GM20431 (cell line): ENCODE measurements at regions not wholly inside any gene's neighbourhood (a gene's known extent, or its start where the extent isn't known, plus 50 kb on each side); places are given as distances from the start of the nearest gene placed in this dataset.
"Not testable (repeated sequence)": the region's sequence is repeated elsewhere in the genome, so short reads cannot be mapped to it uniquely, and the experiment has no call there.

Experiments used
- in situ Hi-C: fragments of 300-500 bp; cut with MseI, MboI; formaldehyde crosslinking; loops from one replicate; pipeline ENCODE4 v1.15.0; 2020; ENCODE audit warnings: low sequenced_read_pairs; ENCODE audit not compliant: unreplicated experiment

- in situ Hi-C loops: no loop called here
Measured at GRCh38 chr11:109667719-109668118, 245.7 kb downstream of the C11orf87 start.

DNA sequence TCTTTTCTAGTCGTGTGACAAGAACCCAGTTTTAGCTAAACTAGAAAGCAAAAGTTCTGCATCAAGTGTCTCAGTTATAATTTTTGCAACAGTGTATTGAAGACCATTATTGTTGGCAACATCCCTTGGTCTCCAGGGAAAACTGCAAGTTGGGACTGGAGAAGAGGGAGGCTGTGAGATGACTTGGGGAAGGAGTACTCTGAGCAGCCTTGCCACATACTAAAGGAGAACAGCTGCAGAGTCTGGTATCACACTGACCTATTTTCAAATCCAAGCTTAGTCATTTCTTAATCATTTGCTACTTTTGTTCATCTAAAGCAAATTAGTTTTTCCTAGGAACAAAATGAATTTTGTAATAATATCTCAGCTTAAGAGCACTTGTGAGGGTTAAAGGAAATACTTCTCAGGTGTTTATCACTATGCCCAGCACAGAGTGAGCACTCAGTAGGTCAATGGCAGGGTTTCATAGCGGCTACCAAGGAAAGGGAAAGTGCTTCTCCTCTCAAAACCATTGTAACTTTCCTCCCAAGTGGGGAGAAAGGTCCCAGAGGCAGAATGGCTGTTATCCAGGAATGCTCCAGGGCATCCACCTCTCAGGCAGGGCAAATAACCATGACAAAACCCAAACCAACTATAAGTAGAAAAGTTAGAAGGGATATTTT, 247.1 kb downstream of the C11orf87 start:
- in situ Hi-C loops: no loop called here

DNA sequence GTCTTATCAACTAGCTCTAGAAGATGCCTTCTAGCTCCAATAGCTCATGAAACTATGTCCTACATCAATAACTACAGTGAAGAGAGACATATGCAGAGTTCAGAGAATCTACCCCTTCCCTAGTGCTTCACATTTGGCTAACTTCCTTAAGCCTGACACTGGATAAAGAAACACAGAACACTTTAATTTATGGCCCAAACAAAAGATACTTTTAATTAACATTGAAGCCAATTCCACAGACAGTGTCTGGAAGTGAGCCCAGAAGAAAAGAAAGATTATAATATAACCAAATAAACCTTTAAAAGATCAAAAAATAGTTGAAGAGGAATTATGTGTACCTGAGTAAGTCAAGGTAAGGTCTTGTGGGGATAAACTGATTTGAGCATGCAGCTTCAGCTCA, 255.2 kb downstream of the C11orf87 start:
- in situ Hi-C loops: no loop called here

DNA sequence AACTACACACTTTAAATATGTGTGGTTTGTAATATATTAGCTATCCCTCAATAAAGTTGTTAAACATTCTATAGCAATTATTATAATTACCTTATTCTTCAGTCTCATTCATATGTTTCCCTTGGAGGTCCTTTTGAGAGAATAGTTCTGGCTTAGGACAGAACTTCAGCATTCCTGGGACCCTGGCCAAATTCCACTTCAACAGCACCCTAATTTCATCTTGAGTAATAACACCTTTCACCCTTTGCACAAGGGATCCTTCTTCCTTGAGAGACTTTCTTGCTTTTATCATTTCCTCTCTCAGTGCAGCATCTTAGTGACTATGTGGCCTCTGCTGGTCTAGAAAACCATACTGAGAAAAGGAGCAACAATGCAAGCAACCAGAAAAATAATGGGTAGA, 255.9 kb downstream of the C11orf87 start:
- in situ Hi-C loops: no loop called here

- in situ Hi-C loops: no loop called here
Measured at GRCh38 chr11:109680127-109680526, 258.1 kb downstream of the C11orf87 start.

GRCh38 chr11:109682788-109683187, 260.8 kb downstream of the C11orf87 start:
- in situ Hi-C loops: not testable (repeated sequence)

DNA sequence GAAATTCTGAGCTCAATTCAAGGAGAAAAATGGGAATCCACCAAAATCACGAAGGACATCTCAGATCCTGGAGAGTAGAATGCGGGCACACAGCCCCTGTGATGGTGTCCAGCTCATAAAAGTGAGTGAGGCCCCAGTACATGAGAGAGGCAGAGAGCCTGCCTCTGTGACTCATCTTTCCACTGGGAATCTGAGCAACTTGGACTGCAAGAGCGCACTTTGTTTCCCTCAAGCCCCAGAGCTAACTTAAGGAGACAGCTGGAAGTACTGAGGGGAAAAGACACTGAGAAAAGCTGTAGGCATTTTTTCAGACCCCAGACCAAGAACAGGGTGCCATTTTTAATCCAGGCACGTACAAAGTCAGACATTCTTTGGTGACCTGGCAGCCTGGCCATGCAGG, 273.7 kb downstream of the C11orf87 start:
- in situ Hi-C loops: no loop called here

DNA sequence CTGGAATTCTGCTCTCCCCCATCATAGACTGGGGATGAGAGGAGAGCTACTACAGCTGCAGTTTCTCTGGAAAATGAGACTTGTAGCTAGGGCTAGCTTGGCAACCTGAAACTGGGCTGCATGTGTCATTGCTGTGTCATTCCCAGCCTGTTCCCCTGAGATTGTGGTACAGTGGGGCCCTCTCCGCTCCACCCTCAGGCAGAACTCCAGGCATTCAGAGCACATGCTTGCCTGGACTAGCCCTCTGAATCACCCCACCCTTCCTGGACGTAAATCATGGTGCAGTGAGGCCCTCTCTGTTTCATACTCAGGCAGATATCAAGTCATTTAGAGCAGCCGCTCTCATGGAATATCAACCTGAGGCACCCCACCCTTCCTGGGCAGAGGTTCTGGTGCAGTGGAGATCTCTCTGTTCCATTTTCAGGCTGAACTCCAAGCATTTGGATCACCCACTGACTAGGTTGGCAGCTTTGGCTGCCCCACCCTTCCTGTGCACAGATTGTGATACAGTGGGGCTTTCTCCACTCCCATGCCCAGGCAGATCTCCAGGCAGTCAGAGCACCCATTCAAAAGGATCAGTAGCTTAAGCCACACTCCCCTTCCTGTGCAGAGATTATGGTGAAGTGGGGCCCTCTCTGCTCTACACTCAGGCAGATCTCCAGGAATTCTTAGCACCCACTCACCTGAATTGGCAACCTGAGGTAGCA, 274.4 kb downstream of the C11orf87 start:
- in situ Hi-C loops: no loop called here

- in situ Hi-C loops: no loop called here
Measured at GRCh38 chr11:109697140-109697843, 275.3 kb downstream of the C11orf87 start.

GRCh38 chr11:109698237-109698636, 276.2 kb downstream of the C11orf87 start:
- in situ Hi-C loops: no loop called here

DNA sequence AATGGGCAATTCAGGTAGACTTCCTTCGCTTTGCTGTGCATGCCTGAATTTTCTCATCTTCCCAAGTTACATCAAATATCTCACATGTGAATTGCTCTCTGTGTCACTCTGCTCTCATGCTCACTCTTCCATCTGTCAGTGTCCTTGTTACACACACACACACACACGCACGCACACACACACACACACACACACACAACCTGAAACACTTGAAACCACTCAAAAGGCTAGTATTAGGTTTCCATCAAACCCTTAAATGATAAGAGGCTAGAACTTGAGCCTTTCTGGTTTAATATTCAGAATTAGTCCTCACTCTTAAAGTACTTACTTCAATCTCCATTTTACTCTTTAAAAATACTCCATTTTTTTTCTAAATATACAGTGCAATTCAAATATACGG, 282.4 kb downstream of the C11orf87 start:
- in situ Hi-C loops: no loop called here

DNA sequence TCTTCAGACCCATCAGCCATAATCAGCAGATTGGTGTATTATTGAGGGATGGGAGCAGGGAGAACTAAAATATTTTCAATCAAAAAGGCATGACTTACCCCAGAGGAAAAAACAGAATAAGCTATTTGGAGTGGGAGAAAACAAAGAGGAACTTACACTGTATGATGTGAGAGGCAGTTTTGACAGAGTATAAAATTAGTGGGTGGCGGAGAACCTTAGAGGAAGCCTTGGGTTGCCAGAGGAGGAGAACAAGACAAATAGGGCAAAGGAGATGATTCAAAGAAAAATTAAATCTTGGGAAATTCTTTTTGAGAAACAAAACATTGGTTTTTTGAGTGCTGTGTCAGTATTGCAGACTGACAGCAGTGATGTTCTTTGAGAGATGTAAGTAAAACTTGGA, 285.0 kb downstream of the C11orf87 start:
- in situ Hi-C loops: no loop called here

- in situ Hi-C loops: no loop called here
Measured at GRCh38 chr11:109707411-109707810, 285.4 kb downstream of the C11orf87 start.

GRCh38 chr11:109708184-109708583, 286.2 kb downstream of the C11orf87 start:
- in situ Hi-C loops: no loop called here

DNA sequence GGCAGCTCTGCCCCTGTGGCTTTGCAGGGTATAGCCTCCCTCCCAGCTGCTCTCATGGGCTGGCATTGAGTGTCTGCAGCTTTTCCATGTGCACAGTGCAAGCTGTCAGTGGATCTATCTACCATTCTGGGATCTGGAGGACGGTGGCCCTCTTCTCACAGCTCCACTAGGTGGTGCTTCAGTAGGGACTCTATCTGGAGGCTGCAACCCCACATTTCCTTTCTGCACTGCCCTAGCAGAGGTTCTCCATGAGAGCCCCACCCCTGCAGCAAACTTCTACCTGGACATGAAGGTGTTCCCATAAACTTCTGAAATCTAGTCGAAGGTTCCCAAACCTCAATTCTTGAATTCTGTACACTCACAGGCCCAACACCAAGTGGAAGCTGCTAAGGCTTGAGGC, 292.5 kb downstream of the C11orf87 start:
- in situ Hi-C loops: not testable (repeated sequence)

DNA sequence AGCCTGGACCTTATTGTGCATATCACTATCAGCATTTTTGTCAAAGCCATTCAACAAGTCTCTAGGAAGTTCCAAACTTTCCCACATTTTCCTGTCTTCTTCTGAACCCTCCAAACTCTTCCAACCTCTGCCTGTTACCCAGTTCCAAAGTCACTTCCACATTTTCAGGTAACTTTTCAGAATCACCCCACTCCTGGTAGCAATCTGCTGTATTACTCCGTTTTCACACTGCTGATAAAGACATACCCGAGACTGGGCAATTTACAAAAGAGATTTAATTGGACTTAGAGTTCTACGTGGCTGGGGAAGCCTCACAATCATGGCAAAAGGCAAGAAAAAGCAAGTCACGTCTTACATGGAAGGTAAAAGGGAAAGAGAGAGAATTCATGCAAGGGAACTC, 293.4 kb downstream of the C11orf87 start:
- in situ Hi-C loops: not testable (repeated sequence)

GRCh38 chr11:109726061-109726460, 304.1 kb downstream of the C11orf87 start:
- in situ Hi-C loops: no loop called here

- in situ Hi-C loops: no loop called here
Measured at GRCh38 chr11:109728056-109728455, 306.1 kb downstream of the C11orf87 start.

GRCh38 chr11:109729761-109730160, 307.8 kb downstream of the C11orf87 start:
- in situ Hi-C loops: no loop called here

- in situ Hi-C loops: no loop called here
Measured at GRCh38 chr11:109730669-109731068, 308.7 kb downstream of the C11orf87 start.

DNA sequence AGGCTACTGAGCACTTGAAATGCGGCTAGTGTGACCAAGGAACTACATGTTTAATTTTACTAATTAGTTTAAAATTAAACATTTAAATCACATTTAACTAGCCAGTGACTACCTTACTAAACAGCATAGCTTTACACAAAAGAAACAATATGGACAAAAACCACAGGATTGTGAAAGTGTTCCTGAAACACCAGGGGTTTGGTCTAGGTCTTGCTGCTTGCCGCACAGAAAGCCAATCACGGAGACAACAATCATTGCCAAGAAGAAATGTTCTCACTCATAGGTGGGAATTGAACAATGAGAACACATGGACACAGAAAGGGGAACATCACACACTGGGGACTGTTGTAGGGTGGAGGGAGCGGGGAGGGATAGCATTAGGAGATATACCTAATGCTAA, 309.5 kb downstream of the C11orf87 start:
- in situ Hi-C loops: no loop called here
